SK-N-SH (cell line): ENCODE measurements at regions not wholly inside any gene's neighbourhood (a gene's known extent, or its start where the extent isn't known, plus 50 kb on each side); places are given as distances from the start of the nearest gene placed in this dataset.

Experiments
- CHD2 ChIP-seq: fragments of 150-350 bp; IDR thresholded peaks from 2 replicates; pipeline ENCODE4 v1.6.1; 2018; ENCODE audit warnings: low read length; ENCODE audit not compliant: partially characterized antibody
- CTCF ChIP-seq: fragments of 200-600 bp; sonication (generic); IDR thresholded peaks from 2 replicates; pipeline ENCODE4 v1.6.1; 2017; ENCODE audit warnings: antibody characterized with exemption, mild to moderate bottlenecking, moderate library complexity
- EP300 ChIP-seq, 2 experiments: IDR thresholded peaks; 2 replicates each; pipeline versions ENCODE4 v1.4.0 to v1.6.1; 2012; ENCODE audit warnings: borderline replicate concordance in 1 of 2, low read depth in 1 of 2, low read length in 1 of 2
- JUND ChIP-seq: IDR thresholded peaks from 2 replicates; pipeline ENCODE4 v1.4.0; 2012
- MAX ChIP-seq: IDR thresholded peaks from 2 replicates; pipeline ENCODE4 v1.4.0; 2012; ENCODE audit warnings: low read depth
- NFIC ChIP-seq: IDR thresholded peaks from 2 replicates; pipeline ENCODE4 v1.4.0; 2012; ENCODE audit warnings: borderline replicate concordance
- POLR2AphosphoS5 ChIP-seq: IDR thresholded peaks from 2 replicates; pipeline ENCODE4 v1.6.1; 2012; ENCODE audit warnings: low read depth, low read length
- TAF1 ChIP-seq: IDR thresholded peaks from 2 replicates; pipeline ENCODE4 v1.6.1; 2012; ENCODE audit warnings: low read depth, mild to moderate bottlenecking, low read length, moderate library complexity, borderline replicate concordance
- USF2 ChIP-seq: fragments of 150-350 bp; IDR thresholded peaks from 2 replicates; pipeline ENCODE4 v1.6.1; 2017; ENCODE audit warnings: antibody characterized with exemption, low read length, low read depth, borderline replicate concordance
- YY1 ChIP-seq: IDR thresholded peaks from 2 replicates; pipeline ENCODE4 v1.4.0; 2012; ENCODE audit warnings: low read depth, mild to moderate bottlenecking

- TF ChIP-seq CTCF (no peak), EP300 (IDR thresholded peaks at IDR 0.05; ENCODE audit: borderline replicate concordance in 1 of 2, low read depth in 1 of 2, low read length in 1 of 2) (no peak), NFIC (no peak), MAX (no peak), USF2 (no peak), TAF1 (no peak), POLR2AphosphoS5 (no peak), JUND (no peak), CHD2 (no peak), YY1 (no peak)
Measured at GRCh38 chr12:59068436-59068835, 148.1 kb upstream of the LRIG3 start.
